GM23338 (cell line): ENCODE measurements at regions not wholly inside any gene's neighbourhood (a gene's known extent, or its start where the extent isn't known, plus 50 kb on each side); places are given as distances from the start of the nearest gene placed in this dataset.

Experiments
- CREB1 ChIP-seq: fragments of 250-450 bp; sonication (Bioruptor Pico); IDR thresholded peaks from 2 replicates; pipeline ENCODE4 v1.5.0; 2020; ENCODE audit warnings: low read depth, mild to moderate bottlenecking, moderate library complexity
- EZH2 ChIP-seq: fragments of 200-600 bp; sonication (generic); IDR thresholded peaks from one replicate; pipeline ENCODE4 v1.8.0; 2017; ENCODE audit warnings: antibody characterized with exemption, mild to moderate bottlenecking, low read depth; ENCODE audit not compliant: unreplicated experiment
- EZH2phosphoT487 ChIP-seq: fragments of 200-600 bp; sonication (generic); IDR thresholded peaks from one replicate; pipeline ENCODE4 v1.8.1; 2018; ENCODE audit warnings: antibody characterized with exemption; ENCODE audit not compliant: unreplicated experiment
- JUNB ChIP-seq: IDR thresholded peaks from one replicate; pipeline ENCODE4 v1.6.1; 2016; ENCODE audit warnings: antibody characterized with exemption; ENCODE audit not compliant: unreplicated experiment
- NANOG ChIP-seq: IDR thresholded peaks from 2 replicates; pipeline ENCODE4 v1.6.1; 2016; ENCODE audit warnings: antibody characterized with exemption, borderline replicate concordance
- POLR2AphosphoS5 ChIP-seq: IDR thresholded peaks from 2 replicates; pipeline ENCODE4 v1.6.1; 2016; ENCODE audit warnings: antibody characterized with exemption, low read depth
- ZNF114 ChIP-seq: fragments of 250-450 bp; sonication (Bioruptor Pico); IDR thresholded peaks from 2 replicates; pipeline ENCODE4 v1.5.0; 2020; ENCODE audit warnings: mild to moderate bottlenecking, moderate library complexity
- ZNF331 ChIP-seq: fragments of 250-450 bp; sonication (Bioruptor Pico); IDR thresholded peaks from 2 replicates; pipeline ENCODE4 v1.5.0; 2020; ENCODE audit warnings: low read depth, mild to moderate bottlenecking, moderate library complexity
- TF ChIP-seq, protein P1 (sequence below), 2 experiments: fragments of 200-600 bp in 1 of 2; sonication (generic) in 1 of 2; conservative IDR thresholded peaks; 2 replicates each; pipeline versions ENCODE4 v1.5.1 to v1.6.1; 2016 to 2017; ENCODE audit warnings: antibody characterized with exemption in 2 of 2, low read depth in 2 of 2, mild to moderate bottlenecking in 2 of 2, moderate library complexity in 1 of 2
- TF ChIP-seq, protein P2 (sequence below): IDR thresholded peaks from one replicate; pipeline ENCODE4 v1.6.1; 2018; ENCODE audit warnings: antibody characterized with exemption; ENCODE audit not compliant: unreplicated experiment
- TF ChIP-seq, protein P3 (sequence below): fragments of 250-450 bp; sonication (Bioruptor Pico); IDR thresholded peaks from 2 replicates; pipeline ENCODE4 v1.5.0; 2020; ENCODE audit warnings: mild to moderate bottlenecking, moderate library complexity
- TF ChIP-seq, protein P4 (sequence below): IDR thresholded peaks from 2 replicates; pipeline ENCODE4 v1.6.1; 2016; ENCODE audit warnings: antibody characterized with exemption

DNA sequence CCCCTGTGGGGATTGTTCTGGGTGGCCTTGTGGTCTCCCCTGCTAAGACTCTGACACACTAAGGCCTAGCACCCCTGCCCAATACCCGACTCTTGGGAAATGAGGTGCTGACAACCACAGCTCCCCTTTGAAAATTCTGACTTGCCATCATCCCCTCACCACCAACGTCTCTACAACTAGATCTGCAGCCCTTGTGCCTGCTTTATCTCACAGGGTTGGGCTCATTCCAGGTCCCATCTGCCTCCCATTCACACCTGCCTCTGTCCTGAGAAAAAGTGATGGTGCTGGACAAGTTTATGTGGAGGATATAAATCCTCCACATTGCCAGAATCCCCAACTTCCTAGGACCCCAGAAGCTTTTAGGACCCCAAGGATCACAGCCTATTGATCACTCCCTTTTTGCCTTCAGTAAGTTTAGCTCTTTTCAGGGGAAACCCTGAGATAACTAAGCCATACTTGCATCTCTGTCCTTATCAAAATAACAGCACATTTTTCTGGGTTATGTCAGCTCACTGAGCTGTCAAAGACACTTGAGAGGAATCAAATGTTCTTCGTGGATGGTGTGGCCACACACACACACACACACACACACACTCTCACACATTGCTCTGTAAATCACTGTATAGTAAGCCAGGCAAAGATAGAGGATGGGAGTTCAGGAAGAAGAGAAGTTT is 136.8 kb upstream of the CES5A start:
- TF ChIP-seq, protein P1, sequence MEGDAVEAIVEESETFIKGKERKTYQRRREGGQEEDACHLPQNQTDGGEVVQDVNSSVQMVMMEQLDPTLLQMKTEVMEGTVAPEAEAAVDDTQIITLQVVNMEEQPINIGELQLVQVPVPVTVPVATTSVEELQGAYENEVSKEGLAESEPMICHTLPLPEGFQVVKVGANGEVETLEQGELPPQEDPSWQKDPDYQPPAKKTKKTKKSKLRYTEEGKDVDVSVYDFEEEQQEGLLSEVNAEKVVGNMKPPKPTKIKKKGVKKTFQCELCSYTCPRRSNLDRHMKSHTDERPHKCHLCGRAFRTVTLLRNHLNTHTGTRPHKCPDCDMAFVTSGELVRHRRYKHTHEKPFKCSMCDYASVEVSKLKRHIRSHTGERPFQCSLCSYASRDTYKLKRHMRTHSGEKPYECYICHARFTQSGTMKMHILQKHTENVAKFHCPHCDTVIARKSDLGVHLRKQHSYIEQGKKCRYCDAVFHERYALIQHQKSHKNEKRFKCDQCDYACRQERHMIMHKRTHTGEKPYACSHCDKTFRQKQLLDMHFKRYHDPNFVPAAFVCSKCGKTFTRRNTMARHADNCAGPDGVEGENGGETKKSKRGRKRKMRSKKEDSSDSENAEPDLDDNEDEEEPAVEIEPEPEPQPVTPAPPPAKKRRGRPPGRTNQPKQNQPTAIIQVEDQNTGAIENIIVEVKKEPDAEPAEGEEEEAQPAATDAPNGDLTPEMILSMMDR (conservative IDR thresholded peaks at IDR 0.05; ENCODE audit: low read depth in 2 of 2): no peak
- no peak for TF ChIP-seq POLR2AphosphoS5
- TF ChIP-seq, protein P2, sequence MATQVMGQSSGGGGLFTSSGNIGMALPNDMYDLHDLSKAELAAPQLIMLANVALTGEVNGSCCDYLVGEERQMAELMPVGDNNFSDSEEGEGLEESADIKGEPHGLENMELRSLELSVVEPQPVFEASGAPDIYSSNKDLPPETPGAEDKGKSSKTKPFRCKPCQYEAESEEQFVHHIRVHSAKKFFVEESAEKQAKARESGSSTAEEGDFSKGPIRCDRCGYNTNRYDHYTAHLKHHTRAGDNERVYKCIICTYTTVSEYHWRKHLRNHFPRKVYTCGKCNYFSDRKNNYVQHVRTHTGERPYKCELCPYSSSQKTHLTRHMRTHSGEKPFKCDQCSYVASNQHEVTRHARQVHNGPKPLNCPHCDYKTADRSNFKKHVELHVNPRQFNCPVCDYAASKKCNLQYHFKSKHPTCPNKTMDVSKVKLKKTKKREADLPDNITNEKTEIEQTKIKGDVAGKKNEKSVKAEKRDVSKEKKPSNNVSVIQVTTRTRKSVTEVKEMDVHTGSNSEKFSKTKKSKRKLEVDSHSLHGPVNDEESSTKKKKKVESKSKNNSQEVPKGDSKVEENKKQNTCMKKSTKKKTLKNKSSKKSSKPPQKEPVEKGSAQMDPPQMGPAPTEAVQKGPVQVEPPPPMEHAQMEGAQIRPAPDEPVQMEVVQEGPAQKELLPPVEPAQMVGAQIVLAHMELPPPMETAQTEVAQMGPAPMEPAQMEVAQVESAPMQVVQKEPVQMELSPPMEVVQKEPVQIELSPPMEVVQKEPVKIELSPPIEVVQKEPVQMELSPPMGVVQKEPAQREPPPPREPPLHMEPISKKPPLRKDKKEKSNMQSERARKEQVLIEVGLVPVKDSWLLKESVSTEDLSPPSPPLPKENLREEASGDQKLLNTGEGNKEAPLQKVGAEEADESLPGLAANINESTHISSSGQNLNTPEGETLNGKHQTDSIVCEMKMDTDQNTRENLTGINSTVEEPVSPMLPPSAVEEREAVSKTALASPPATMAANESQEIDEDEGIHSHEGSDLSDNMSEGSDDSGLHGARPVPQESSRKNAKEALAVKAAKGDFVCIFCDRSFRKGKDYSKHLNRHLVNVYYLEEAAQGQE: no peak
- TF ChIP-seq EZH2: no peak
- TF ChIP-seq, protein P3, sequence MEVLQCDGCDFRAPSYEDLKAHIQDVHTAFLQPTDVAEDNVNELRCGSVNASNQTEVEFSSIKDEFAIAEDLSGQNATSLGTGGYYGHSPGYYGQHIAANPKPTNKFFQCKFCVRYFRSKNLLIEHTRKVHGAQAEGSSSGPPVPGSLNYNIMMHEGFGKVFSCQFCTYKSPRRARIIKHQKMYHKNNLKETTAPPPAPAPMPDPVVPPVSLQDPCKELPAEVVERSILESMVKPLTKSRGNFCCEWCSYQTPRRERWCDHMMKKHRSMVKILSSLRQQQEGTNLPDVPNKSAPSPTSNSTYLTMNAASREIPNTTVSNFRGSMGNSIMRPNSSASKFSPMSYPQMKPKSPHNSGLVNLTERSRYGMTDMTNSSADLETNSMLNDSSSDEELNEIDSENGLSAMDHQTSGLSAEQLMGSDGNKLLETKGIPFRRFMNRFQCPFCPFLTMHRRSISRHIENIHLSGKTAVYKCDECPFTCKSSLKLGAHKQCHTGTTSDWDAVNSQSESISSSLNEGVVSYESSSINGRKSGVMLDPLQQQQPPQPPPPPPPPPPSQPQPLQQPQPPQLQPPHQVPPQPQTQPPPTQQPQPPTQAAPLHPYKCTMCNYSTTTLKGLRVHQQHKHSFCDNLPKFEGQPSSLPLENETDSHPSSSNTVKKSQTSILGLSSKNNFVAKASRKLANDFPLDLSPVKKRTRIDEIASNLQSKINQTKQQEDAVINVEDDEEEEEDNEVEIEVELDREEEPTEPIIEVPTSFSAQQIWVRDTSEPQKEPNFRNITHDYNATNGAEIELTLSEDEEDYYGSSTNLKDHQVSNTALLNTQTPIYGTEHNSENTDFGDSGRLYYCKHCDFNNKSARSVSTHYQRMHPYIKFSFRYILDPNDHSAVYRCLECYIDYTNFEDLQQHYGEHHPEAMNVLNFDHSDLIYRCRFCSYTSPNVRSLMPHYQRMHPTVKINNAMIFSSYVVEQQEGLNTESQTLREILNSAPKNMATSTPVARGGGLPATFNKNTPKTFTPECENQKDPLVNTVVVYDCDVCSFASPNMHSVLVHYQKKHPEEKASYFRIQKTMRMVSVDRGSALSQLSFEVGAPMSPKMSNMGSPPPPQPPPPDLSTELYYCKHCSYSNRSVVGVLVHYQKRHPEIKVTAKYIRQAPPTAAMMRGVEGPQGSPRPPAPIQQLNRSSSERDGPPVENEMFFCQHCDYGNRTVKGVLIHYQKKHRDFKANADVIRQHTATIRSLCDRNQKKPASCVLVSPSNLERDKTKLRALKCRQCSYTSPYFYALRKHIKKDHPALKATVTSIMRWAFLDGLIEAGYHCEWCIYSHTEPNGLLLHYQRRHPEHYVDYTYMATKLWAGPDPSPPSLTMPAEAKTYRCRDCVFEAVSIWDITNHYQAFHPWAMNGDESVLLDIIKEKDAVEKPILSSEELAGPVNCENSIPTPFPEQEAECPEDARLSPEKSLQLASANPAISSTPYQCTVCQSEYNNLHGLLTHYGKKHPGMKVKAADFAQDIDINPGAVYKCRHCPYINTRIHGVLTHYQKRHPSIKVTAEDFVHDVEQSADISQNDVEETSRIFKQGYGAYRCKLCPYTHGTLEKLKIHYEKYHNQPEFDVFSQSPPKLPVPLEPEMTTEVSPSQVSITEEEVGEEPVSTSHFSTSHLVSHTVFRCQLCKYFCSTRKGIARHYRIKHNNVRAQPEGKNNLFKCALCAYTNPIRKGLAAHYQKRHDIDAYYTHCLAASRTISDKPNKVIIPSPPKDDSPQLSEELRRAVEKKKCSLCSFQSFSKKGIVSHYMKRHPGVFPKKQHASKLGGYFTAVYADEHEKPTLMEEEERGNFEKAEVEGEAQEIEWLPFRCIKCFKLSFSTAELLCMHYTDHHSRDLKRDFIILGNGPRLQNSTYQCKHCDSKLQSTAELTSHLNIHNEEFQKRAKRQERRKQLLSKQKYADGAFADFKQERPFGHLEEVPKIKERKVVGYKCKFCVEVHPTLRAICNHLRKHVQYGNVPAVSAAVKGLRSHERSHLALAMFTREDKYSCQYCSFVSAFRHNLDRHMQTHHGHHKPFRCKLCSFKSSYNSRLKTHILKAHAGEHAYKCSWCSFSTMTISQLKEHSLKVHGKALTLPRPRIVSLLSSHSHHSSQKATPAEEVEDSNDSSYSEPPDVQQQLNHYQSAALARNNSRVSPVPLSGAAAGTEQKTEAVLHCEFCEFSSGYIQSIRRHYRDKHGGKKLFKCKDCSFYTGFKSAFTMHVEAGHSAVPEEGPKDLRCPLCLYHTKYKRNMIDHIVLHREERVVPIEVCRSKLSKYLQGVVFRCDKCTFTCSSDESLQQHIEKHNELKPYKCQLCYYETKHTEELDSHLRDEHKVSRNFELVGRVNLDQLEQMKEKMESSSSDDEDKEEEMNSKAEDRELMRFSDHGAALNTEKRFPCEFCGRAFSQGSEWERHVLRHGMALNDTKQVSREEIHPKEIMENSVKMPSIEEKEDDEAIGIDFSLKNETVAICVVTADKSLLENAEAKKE: no peak
- no peak for TF ChIP-seq EZH2phosphoT487
- no peak for TF ChIP-seq CREB1 (CRISPR knock-in tag)
- TF ChIP-seq ZNF331 (CRISPR knock-in tag): no peak
- TF ChIP-seq JUNB: no peak
- TF ChIP-seq NANOG: no peak
- TF ChIP-seq, protein P4, sequence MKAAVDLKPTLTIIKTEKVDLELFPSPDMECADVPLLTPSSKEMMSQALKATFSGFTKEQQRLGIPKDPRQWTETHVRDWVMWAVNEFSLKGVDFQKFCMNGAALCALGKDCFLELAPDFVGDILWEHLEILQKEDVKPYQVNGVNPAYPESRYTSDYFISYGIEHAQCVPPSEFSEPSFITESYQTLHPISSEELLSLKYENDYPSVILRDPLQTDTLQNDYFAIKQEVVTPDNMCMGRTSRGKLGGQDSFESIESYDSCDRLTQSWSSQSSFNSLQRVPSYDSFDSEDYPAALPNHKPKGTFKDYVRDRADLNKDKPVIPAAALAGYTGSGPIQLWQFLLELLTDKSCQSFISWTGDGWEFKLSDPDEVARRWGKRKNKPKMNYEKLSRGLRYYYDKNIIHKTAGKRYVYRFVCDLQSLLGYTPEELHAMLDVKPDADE: no peak
- TF ChIP-seq ZNF114: no peak
